Osteoblast (primary cell): ENCODE measurements at regions not wholly inside any gene's neighbourhood (a gene's known extent, or its start where the extent isn't known, plus 50 kb on each side); places are given as distances from the start of the nearest gene placed in this dataset.

Experiments used
- DNase-seq: peaks from one replicate; pipeline ENCODE4 v3.0.0; 2011; ENCODE audit warnings: low spot score, mixed read lengths; ENCODE audit not compliant: insufficient read length; ENCODE audit errors: missing footprints
- H2AFZ ChIP-seq: 2 replicates; pipeline ENCODE4 v1.6.0; 2011; ENCODE audit warnings: mild to moderate bottlenecking, low read length
- H3K27ac ChIP-seq: 2 replicates; pipeline ENCODE4 v1.5.1; 2011; ENCODE audit warnings: mild to moderate bottlenecking, low read depth, low read length, moderate library complexity
- H3K27me3 ChIP-seq: 2 replicates; pipeline ENCODE4 v1.6.0; 2012; ENCODE audit warnings: mild to moderate bottlenecking, control low read depth, inconsistent platforms, low read length, moderate library complexity; ENCODE audit not compliant: insufficient read depth
- H3K36me3 ChIP-seq: 2 replicates; pipeline ENCODE4 v1.5.1; 2011; ENCODE audit warnings: mild to moderate bottlenecking, low read length, control low read depth, moderate library complexity; ENCODE audit not compliant: insufficient read depth
- H3K4me1 ChIP-seq: 2 replicates; pipeline ENCODE4 v1.5.1; 2011; ENCODE audit warnings: mild to moderate bottlenecking, low read length, control low read depth, moderate library complexity; ENCODE audit not compliant: insufficient read depth
- H3K4me2 ChIP-seq: 2 replicates; pipeline ENCODE4 v1.6.0; 2011; ENCODE audit warnings: mild to moderate bottlenecking, low read length; ENCODE audit not compliant: insufficient read depth
- H3K4me3 ChIP-seq: fragments of 200-600 bp; sonication (generic); 3 replicates; pipeline ENCODE4 v1.5.1; 2012; ENCODE audit warnings: mild to moderate bottlenecking, low read length, inconsistent platforms; ENCODE audit not compliant: insufficient read depth
- H3K79me2 ChIP-seq: 2 replicates; pipeline ENCODE4 v1.6.0; 2012; ENCODE audit warnings: mild to moderate bottlenecking, low read length, control low read depth, inconsistent platforms; ENCODE audit not compliant: insufficient read depth
- H3K9me3 ChIP-seq: 2 replicates; pipeline ENCODE4 v1.5.1; 2011; ENCODE audit warnings: low read depth, low read length, control low read depth
- H4K20me1 ChIP-seq: 2 replicates; pipeline ENCODE4 v1.6.0; 2012; ENCODE audit warnings: mild to moderate bottlenecking, low read length, control low read depth; ENCODE audit not compliant: insufficient read depth
- TF ChIP-seq, protein P1 (sequence below): IDR thresholded peaks from 2 replicates; pipeline ENCODE4 v1.5.1; 2011; ENCODE audit warnings: mild to moderate bottlenecking, low read depth, low read length, moderate library complexity; ENCODE audit errors: extremely low read depth

DNA sequence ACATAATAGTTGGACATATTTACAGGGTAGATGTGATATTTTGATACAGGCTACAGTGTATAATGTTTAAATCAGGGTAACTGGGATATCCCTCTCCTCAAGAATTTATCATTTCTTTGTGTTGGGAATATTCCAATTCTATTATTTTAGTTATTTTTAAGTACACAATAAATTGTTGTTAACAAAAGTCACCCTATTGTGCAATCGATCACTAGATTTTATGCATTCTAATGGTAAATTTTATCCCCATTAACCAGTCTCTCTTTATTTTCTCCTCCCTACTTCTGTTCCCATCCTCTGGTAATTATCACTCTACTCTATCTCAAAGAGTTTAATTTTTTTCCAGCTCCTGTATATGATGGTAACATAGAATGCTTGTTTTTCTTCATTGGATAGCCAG is 1631.9 kb upstream of the PABPC4L start:
- H3K9me3 ChIP-seq: no peaks in the 10 kb centered on the region
- H3K79me2 ChIP-seq: no peaks in the 10 kb centered on the region
- H3K4me3 ChIP-seq: no peak overlapping the region
- H3K36me3 ChIP-seq: no peaks in the 10 kb centered on the region
- H4K20me1 ChIP-seq: no peaks in the 10 kb centered on the region
- H3K27me3 ChIP-seq: no peaks in the 10 kb centered on the region
- TF ChIP-seq, protein P1, sequence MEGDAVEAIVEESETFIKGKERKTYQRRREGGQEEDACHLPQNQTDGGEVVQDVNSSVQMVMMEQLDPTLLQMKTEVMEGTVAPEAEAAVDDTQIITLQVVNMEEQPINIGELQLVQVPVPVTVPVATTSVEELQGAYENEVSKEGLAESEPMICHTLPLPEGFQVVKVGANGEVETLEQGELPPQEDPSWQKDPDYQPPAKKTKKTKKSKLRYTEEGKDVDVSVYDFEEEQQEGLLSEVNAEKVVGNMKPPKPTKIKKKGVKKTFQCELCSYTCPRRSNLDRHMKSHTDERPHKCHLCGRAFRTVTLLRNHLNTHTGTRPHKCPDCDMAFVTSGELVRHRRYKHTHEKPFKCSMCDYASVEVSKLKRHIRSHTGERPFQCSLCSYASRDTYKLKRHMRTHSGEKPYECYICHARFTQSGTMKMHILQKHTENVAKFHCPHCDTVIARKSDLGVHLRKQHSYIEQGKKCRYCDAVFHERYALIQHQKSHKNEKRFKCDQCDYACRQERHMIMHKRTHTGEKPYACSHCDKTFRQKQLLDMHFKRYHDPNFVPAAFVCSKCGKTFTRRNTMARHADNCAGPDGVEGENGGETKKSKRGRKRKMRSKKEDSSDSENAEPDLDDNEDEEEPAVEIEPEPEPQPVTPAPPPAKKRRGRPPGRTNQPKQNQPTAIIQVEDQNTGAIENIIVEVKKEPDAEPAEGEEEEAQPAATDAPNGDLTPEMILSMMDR: no peak
- H3K27ac ChIP-seq: no peak overlapping the region
- no peak overlapping the region for H2AFZ ChIP-seq
- DNase-seq: no peak
- H3K4me1 ChIP-seq: no peaks in the 10 kb centered on the region
- H3K4me2 ChIP-seq: no peak overlapping the region

DNA sequence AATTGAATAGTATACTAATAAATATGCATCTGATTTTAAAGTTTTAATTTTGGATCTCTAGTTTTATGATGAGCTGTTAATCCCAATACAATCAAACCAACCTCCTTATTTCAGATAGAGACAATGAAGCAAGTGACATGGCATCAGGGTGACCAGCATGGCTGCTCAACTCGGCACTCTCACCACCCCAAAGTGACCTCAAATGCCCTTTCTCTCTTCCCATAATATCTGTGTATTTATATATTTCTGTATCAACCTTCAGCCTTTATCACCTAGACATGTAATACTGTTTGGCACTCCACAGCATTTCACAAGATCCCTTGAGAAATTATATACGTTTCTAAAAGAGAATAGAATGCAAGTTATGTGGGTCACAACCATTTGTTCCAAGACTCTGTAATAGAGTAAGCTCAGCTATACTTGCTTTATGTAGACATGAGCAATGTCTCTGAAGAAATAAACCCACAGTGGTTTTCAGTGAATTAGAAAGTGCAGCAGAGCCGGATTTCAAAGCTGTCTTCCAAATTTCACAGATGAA is 1623.2 kb upstream of the PABPC4L start:
- no peaks in the 10 kb centered on the region for H3K79me2 ChIP-seq
- H3K4me1 ChIP-seq: no peaks in the 10 kb centered on the region
- no peaks in the 10 kb centered on the region for H3K36me3 ChIP-seq
- H4K20me1 ChIP-seq: no peaks in the 10 kb centered on the region
- no peak overlapping the region for H3K4me3 ChIP-seq
- H3K27me3 ChIP-seq: no peaks in the 10 kb centered on the region
- H2AFZ ChIP-seq: no peak overlapping the region
- H3K4me2 ChIP-seq: no peak overlapping the region
- H3K9me3 ChIP-seq: no peaks in the 10 kb centered on the region
- TF ChIP-seq, protein P1: no peak
- no peak overlapping the region for H3K27ac ChIP-seq
- DNase-seq: no peak

DNA sequence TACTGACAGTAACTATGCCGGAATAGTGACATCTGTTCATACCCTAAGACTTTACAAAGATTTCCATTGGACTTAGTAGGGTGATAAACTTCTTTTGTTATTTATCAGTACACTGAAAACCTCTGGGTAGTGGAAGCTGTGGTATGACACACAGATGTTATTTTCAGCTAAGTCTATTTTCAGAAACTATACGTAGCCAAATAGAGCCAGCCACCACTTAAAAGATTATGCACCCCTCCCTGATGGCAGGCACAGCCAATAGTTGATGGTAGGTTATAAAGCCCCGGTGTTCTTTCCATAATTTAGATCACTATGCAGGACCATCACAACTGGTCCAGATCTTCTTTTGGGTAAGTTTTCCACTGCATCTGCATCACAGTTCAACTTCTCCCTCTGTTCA is 1603.2 kb upstream of the PABPC4L start:
- no peak overlapping the region for H3K27ac ChIP-seq
- no peak overlapping the region for H2AFZ ChIP-seq
- no peaks in the 10 kb centered on the region for H3K9me3 ChIP-seq
- no peaks in the 10 kb centered on the region for H4K20me1 ChIP-seq
- no peaks in the 10 kb centered on the region for H3K4me1 ChIP-seq
- no peaks in the 10 kb centered on the region for H3K27me3 ChIP-seq
- no peaks in the 10 kb centered on the region for H3K79me2 ChIP-seq
- H3K36me3 ChIP-seq: no peaks in the 10 kb centered on the region
- DNase-seq: no peak
- TF ChIP-seq, protein P1: no peak
- no peak overlapping the region for H3K4me3 ChIP-seq
- no peak overlapping the region for H3K4me2 ChIP-seq

DNA sequence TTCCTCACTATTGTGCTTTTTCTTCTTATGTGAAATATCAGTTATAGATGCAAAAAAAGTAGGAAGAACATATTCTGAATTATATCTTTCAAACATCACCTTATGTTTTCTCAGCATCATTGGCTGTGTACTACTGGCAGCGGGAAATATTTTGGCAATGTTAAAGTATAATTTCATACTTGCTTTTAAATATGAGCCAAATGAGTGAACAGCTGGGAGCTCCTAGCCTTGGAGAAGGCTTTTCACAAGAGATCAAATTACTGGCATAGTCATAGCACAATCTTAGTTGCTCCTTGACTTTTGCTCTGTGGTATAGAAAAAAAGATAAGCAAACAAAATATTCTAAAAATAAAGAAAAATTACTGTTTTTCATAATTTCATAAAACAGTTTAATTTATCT is 1575.8 kb upstream of the PABPC4L start:
- no peaks in the 10 kb centered on the region for H4K20me1 ChIP-seq
- no peak for DNase-seq

More for the DNA sequence above, 1575.8 kb upstream of the PABPC4L start:
- TF ChIP-seq, protein P1: no peak
- Histone ChIP-seq H2AFZ (no peak overlapping the region), H3K4me2 (no peak overlapping the region), H3K9me3 (no peaks in the 10 kb centered on the region), H3K4me3 (no peak overlapping the region), H3K36me3 (no peaks in the 10 kb centered on the region), H3K4me1 (no peaks in the 10 kb centered on the region), H3K27me3 (no peaks in the 10 kb centered on the region), H3K27ac (no peak overlapping the region), H3K79me2 (no peaks in the 10 kb centered on the region)
